Stromal cell of bone marrow (primary cell): ENCODE measurements at regions not wholly inside any gene's neighbourhood (a gene's known extent, or its start where the extent isn't known, plus 50 kb on each side); places are given as distances from the start of the nearest gene placed in this dataset.
A peak's percentile ranks its signal among the peaks of the same experiment; 100 is the strongest.
"Not testable (repeated sequence)": the region's sequence is repeated elsewhere in the genome, so short reads cannot be mapped to it uniquely, and the experiment has no call there.

Experiments used
- DNase-seq: peaks from one replicate; pipeline ENCODE4 v3.0.0-alpha.2; 2012; ENCODE audit warnings: low read depth

DNA sequence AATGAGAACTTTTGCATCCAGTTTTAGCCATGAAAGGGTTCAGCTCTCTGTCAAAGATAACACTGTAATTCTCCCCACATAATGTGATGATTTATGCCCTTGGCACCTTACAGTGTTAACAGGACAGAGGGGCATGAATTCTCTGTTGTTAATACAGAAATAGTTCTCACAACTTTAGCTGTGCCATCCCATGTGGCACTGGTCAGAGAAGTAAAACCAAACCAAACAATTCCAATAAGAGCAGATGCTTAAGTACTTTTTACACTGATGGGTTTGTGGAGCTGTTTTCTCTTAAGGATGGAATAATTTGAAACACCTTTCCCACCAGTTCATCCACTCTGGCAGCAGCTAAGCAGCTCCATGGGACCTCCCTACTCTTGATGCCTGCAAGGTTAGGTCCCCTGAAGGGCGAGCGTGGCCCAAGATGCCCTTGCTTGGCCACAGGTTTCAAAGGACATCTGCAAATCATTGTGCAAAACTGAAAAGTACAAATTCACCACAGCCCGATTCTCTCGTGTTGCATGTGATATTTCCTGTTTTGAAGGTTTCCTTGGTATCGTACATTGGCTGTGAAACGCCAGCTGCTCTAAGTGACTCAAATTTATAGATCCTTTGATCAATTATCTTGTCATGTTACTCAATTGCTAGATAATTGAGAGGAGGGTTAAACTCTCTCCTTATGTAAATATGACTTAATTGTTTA is 82.5 kb upstream of the CREB5 start:
- no peak for DNase-seq

GRCh38 chr7:28330384-28331070 is 81.8 kb upstream of the CREB5 start:
- no peak for DNase-seq

GRCh38 chr7:28332046-28332445 is 80.3 kb upstream of the CREB5 start:
- no peak for DNase-seq

DNA sequence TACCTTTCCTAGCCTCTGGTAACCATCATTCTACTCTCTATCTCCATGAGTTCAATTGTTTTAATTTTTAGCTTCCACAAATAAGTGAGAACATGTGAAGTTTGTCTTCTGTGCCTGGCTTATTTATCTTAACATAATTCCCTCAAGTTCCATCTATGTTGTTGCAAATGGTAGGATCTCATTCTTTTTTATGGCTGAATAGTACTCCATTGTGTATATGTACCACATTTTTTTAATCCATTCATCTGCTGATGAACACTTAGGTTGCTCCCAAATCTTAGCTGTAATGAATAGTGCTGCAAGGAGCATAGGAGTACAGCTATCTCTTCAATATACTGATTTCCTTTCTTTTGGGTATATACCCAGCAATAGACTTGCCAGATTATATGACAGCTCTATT is 78.8 kb upstream of the CREB5 start:
- DNase-seq: not testable (repeated sequence)

DNA sequence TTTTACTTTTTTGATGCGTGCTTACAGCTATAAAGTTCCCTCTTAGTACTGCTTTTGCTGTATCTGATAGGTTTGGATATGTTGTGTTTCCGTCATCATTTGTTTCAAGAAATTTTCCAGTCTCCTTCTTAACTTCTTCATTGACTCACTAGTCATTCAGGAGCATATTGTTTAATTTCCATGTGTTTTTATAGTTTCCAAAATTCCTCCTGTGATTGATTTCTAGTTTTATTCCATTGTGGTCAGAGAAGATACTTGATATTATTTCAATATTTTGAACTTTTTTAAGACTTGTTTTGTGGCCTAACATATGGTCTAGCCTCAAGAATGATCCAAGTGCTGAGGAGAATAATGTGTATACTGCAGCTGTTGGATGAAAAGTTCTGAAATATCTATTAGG is 75.5 kb upstream of the CREB5 start:
- no peak for DNase-seq

GRCh38 chr7:28338041-28338440 is 74.3 kb upstream of the CREB5 start:
- no peak for DNase-seq

DNA sequence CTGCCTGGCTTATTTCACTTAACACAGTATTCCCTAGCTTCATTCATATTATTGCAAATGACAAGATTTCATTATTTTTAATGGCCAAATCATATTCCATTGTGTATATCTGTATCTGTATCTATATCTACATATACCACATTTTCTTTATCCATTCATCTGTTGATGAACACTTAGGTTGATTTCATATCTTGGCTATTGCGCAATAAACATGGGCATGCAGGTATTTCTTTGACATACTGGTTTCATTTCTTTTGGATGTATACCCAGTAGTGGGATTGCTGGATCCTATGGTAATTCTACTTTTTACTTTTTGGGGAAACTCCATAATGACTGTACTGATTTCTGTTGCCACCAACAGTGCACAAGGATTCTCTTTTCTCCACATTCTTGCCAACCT is 68.9 kb upstream of the CREB5 start:
- no peak for DNase-seq

- DNase-seq: no peak
Observed at GRCh38 chr7:28346256-28346655, 66.1 kb upstream of the CREB5 start.

GRCh38 chr7:28346676-28347363 is 65.5 kb upstream of the CREB5 start:
- DNase-seq: no peak

DNA sequence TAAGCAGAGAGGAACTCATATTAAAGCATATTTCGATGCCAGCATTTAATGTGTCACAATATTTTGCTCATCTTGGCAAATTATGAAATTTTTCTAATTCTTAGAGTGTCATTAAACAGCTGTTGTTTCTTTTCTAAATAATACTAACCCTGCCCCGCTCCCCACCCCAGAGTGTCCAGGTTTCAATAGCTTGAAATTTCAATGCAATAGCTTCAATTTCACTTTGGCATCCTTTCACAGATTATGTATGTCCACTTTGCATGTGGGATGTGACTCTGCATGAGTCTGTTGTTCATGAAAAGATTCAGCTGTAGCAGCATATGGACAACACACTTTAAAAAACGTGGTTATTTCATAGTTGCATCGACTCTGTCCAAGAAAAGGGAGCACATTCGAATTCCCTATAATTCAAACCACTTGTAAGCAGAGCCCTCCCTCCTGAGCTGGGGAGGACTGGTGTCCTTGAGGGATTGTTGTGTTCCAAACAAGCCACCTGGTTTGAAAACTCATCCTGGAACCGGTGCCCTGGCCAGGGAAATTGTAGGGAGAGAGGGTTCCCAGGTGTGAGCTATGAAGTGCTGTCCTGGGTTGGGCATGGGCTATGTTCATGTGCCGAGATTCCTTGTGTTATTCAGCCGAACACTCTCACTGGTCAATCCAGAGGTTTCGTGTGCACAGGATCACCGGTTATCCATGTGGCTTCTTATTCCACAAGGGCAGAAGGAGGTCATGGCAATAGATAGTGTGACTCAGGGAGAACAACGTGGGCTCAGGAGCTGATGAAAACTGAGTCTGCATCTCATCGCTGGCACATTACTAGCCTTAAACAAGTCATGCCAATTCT is 64.6 kb upstream of the CREB5 start:
- DNase-seq: no peak

DNA sequence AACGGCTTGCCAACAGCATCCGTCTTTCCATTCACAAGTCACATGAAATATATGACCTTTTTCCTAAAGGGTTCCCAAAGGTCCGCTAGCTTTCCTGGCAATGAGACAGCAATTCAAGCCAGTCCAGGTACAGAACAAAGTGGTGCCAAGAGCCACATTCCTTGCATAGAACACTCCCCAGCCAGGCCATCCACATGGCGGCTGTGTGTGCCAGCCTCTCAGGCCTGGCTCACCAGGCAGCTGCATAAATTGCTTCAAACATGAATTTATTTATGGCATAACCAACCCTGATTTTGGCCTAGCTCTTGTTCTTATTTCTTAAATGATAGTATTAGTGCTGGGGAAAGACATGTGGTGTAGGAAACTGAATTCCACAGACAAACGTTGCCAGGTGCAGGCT is 63.7 kb upstream of the CREB5 start:
- DNase-seq: no peak

DNA sequence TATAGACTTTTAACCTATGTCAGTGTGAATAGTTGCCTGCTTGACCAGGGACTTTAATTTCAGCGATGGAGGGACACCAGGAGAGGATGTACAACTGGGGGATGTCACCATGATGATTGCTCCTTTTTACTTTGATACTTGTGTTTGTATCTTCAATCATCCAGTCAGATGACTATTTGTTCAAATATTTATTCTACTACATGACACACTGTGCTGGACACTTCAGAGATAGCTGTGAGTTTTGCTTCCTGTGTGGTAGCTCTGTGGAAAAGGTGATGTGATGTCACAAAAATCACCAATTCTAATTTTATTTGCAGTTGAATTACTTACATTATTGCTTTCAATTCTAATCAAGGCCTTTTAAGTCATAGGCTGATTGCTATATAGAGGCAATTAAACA is 62.7 kb upstream of the CREB5 start:
- no peak for DNase-seq

- no peak for DNase-seq
Observed at GRCh38 chr7:28350662-28351061, 61.7 kb upstream of the CREB5 start.

DNA sequence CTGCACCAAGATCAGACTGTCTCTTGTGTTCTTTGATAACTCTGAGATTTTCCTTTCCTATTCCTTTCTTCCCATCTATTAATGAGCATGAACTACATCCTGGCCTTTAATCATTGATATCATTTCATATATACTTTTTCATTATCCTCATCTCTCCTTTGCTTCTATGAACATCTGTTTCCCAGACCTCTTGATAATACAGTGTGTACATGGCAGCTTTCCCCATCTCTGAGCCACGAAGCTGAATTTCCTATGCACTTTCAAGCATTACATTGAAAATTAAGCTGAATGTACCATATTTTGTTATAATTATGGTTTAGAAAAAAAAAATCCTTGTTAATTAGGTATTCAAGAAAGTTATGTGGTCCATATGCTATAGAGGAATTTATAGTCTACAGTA is 60.9 kb upstream of the CREB5 start:
- DNase-seq: no peak

DNA sequence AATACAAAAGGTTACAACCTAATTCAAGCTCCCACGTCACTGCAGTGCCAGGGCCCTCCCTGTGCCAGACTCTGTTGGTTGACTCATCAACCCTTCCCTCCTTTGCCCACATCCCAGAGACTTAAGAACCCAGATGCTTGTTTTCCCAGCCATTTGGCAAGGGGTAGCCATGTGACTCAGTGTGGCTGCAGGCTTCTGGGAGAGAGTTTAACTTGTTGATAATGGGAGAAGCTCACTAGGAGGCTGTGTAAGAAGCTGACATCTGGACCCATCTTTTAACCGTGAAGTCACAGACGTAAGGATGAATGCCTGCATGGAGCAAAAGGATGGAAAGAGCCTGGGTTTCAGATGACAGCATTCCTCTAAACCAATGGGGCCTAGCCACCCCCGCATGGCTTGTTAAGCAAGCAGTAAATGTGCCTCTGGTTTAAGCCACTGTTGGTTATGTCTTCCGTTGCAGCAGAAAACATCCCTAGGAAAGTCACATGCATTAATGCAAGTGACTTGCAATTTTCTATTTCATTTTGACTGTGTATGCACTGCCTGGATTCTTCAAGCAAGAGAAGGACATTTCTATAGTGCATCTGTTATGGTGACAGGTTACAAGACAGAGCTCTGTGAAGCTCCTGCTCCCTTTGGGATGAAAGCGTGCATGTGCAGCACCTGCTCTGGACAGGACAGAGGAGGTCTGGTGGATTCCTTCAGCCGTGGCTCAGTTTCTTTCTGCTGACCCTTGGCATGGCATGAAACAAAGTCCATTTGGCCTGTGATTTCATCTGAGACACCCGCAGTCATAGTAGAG is 57.5 kb upstream of the CREB5 start:
- DNase-seq: peak; percentile 97

- DNase-seq: no peak
Observed at GRCh38 chr7:28355635-28356319, 56.5 kb upstream of the CREB5 start.

GRCh38 chr7:28356619-28357018 is 55.7 kb upstream of the CREB5 start:
- no peak for DNase-seq

DNA sequence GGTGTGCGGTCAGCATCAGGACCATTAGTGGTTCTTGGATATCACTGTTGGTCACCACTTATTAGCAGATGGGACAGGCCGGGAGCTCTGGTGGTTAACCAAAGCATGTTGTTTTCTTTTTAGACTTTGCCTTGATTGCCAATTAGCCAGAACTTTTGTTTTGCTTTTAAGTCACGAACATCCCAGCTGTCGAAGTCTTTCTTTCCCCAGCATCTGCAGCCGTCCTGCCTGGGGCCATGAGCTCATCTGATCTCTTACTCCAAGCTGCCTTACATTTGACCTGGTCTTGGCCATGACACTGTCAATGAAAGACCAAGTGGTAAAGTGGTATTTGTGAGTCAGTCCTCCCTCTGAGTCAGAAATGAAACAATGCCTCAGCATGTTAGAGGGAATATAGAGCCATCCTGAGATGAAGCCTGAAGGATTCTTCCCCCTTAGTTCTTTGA is 53.9 kb upstream of the CREB5 start:
- peak; percentile 98 for DNase-seq

DNA sequence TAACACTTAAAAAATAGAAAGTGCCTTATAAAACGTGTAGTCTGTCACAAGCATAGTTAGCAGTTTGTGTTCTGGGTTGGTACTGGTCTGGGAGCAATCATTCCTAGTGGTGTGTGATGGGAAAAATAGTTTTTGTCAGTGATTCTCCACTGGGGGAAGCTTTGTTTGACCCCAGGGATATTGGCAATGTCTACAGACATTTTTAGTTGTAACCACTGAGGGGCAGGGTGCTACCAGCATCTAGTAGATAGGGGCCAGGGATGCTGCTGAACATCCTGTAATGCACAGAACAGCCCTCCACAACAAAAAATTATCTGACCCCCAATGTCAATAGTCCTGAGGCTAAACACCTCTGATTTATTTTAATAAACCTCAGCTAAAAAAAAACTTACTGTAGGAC is 51.6 kb upstream of the CREB5 start:
- DNase-seq: no peak

DNA sequence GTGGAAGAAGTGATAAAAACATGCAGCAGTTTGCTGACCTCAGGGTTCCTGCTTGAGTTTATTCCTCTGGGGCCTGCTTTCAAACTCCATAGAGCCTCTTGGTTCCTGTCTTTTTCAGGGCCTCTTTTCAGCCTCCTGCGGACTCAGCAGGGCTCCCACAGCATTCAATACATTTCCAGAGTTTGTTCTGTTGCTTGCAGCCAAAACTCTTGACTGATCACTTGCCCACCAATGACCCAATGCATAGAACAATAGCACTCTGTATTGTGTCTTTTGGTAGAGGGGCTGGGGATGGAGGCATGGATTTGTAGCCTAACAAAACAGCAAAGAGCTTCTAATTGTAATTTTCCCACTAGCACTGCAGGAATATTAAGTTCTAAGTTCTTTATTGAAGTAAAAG is 50.8 kb upstream of the CREB5 start:
- no peak for DNase-seq

GRCh38 chr7:28362182-28362581 is 50.1 kb upstream of the CREB5 start:
- no peak for DNase-seq
